NK-92 treated with Interleukin-12 subunit alpha and Interleukin-12 subunit beta, amount 100 ng/mL, for 24 hours (cell line): ENCODE measurements at regions not wholly inside any gene's neighbourhood (a gene's known extent, or its start where the extent isn't known, plus 50 kb on each side); places are given as distances from the start of the nearest gene placed in this dataset.

Experiments
- DNase-seq: peaks from one replicate; lab custom pipeline; 2025; lab: John Stamatoyannopoulos, UW

GRCh38 chr10:44301781-44302355 lies 83.0 kb downstream of the CXCL12 start:
- DNase-seq, result no peak

DNA sequence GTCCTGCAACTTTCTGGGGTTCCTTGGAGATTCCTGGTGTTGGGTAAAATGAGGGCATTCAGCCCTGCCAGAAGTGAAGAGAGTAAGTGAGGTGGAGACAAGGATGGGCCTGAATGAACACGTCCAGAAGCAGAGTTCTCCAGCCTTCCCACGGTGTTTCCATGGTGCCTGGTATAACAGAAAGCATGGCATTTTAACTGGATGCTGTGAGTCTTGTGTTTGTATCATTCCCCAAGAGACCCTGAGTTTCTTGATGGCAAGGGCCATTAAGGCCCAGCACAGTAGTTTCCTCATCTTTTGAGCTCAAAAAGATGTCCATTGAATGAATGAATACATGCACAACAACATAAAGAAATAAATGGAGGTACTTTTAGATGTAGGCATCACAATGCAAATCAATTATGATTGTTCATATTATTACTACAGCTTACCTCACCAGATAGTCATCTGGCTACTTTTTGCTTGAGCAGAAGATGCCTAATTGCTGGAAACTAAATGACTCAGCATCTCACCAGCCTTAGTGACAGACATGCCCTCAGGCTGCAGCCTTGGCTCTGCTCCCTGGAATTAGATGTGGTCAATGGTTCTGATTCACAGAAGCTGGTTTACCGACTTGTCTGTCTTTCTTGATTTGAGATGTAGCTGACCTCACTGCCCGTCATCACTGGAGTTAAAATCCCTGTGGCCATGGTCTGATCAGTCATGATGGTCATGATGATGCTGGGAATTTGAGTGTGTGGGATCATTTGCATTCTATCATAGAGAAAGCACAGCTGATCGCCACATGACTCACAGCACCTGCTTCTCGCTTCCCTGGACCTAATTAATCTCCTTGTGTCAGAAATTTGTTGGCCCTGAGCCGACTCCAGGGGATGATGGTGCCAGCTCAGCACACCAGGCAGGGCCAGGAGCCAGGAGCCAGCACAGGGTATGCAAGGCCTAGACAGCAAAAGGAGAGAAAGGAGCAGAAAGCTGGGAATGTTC lies 83.9 kb downstream of the CXCL12 start:
- DNase-seq, result no peak

DNA sequence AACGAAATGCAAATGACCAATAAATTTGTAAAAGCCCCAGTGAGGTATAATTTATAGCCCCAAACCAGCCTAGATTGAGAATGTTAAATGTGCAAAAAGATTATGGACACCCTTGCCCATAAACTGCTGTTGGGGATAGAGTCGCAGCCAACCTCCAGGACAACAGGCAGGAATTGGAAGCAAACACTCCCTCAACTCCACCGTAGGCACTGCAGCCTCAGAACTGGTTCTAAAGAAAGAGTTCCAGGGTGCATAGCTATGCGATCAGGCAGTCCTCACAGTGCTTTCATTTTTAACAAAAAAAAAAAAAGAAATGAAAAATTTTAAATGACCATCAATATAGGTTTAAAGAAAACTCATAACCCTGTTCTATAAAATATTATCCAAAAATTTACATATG lies 86.2 kb downstream of the CXCL12 start:
- no peak for DNase-seq

GRCh38 chr10:44297963-44298362 lies 86.9 kb downstream of the CXCL12 start:
- no peak for DNase-seq

- no peak for DNase-seq
These were observed 89.2 kb downstream of the CXCL12 start for GRCh38 chr10:44295644-44296241.

DNA sequence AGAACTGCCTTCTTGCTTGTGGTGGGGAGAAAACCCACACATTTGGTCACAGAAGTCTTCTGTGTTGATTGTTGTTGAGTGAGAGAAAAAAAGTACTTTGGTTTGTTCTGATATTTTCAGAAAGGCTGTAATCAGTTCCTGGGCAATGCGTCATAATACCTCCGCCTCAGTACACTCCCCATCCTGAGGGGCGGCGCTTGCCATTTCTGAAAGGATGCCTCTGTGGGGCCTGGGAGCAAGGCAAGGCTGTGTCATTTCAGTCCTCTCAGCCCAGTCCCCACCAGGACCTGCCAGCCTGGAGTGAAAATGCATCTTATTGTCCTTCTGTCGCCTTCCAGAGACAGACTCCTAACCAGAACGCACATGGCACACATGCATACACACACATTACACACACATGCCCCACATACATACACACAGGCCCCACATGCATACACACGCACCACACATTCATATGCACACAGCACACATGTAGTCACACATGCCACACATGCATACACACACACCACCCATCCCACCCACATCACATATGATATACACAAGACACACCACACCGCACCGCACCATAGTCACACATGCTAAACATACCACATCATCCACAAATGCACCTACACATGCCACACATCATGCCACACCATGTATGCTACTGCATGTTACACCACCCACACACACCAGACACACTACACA lies 90.0 kb downstream of the CXCL12 start:
- DNase-seq, result no peak

DNA sequence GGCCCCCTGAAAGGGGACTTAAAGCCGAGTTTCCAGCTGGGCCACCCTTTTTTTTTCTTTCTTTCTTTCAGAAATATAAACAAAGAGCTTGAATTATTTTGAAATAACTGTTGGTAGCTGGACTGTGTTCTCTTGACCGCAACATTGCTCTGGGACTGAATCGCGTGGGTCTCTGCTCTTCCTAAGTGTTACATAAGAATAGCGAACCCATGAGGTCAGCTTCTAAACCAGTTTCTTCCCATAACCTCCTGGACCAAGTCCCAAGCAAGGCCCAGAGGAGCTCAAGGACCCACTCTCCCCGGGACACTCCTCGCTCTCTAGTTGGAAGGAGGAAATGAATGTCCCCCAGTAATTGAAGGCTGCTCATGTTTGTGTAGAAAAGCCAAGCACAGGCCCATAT lies 91.1 kb downstream of the CXCL12 start:
- no peak for DNase-seq

- no peak for DNase-seq
These were observed 91.6 kb downstream of the CXCL12 start for GRCh38 chr10:44293306-44293778.

DNA sequence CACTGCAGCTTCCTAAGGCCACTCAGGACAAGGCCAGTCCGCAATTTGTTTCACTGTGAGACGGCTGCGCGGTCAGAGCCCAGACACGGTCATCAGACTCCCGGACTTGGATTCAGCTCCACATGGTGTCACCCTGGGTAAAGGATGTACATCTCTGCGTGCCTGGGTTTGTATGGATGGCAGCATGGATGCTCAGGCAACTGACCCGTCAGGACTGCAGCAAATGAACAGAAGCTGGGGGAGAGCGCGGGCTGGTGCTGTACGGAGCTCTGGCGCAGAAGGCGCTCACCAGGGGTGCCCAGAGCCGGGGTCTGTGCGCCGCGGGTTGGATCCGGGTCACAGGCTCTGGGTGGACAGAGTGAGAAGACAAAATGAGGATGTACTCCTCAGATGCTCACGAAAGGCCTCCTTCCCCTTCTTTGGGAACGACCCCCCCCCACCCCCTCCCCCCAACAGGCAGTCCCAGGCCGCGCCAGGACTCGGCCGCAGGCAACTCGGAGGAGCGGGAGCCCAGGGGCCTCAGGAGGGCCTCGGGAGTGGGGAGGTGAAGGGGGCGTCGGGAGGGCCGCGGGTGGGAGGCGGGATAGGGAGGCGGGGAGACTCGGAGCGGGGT lies 92.4 kb downstream of the CXCL12 start:
- DNase-seq, result no peak

- DNase-seq, result no peak
These were observed 93.8 kb downstream of the CXCL12 start for GRCh38 chr10:44291091-44291490.

DNA sequence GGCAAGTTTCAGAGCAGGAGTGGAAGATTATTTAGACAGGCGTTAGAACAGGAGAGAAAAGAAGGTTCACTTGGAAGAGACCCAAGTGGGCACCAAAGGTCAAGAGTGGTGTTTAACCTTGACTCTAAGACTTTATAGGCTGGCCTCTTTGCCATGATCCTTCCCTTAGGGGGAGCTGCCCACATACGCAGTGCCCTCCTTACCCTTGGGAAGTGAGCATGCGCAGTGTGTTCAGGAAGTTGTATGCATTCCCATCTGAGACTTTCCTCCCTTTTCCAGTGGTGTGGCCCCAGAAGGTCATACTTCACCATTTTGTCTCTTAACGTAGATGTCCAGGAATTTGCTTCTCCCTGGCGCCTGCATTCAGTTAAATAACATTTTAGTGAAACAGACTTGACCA lies 95.8 kb downstream of the CXCL12 start:
- no peak for DNase-seq

GRCh38 chr10:44287408-44287807 lies 97.5 kb downstream of the CXCL12 start:
- DNase-seq, result no peak

DNA sequence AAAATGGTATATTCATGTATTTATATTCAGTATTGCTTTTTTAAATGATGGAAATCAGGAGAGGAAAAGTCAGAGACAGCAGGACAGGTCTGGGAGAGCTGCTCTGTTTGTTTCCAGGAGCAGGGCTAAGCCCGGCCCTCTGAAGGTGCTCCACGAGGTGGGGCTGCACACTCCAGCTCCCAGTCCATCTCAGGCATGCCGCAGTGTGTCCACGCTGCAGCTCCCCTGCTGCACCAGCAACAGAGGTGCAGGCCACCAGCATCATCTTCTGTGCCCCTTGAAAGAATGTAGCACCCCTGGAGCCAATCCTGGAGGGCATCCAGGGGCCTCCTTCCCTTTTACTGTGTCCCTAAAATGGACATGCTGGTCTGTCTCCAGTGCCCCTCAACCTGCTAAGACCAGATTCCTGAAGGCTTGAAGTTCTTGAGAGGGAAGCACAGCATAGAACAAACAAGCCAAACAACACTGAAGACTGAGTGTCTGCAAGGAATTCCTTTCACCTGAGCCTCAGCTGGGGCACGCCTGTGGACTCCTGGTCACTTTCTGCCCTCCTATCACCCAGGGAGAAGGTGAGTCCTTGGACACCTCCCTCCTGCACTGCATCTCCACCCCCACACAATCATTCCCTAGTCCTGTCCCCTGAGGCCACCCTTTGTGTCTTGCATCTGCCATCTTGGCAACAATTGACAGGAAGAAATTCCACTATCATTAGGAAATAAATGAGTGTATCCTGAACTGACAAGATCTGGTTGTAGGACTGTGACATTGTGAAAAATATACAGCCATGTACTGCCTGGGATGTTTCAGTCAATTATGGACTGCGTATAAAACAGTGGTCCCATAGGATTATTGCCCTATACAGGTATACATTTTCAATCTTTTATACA lies 100.5 kb downstream of the CXCL12 start:
- no peak for DNase-seq

- no peak for DNase-seq
These were observed 102.1 kb downstream of the CXCL12 start for GRCh38 chr10:44282626-44283300.

GRCh38 chr10:44281662-44282061 lies 103.2 kb downstream of the CXCL12 start:
- no peak for DNase-seq

- DNase-seq, result no peak
These were observed 103.7 kb downstream of the CXCL12 start for GRCh38 chr10:44281089-44281613.

GRCh38 chr10:44280226-44281014 lies 104.5 kb downstream of the CXCL12 start:
- DNase-seq, result no peak

DNA sequence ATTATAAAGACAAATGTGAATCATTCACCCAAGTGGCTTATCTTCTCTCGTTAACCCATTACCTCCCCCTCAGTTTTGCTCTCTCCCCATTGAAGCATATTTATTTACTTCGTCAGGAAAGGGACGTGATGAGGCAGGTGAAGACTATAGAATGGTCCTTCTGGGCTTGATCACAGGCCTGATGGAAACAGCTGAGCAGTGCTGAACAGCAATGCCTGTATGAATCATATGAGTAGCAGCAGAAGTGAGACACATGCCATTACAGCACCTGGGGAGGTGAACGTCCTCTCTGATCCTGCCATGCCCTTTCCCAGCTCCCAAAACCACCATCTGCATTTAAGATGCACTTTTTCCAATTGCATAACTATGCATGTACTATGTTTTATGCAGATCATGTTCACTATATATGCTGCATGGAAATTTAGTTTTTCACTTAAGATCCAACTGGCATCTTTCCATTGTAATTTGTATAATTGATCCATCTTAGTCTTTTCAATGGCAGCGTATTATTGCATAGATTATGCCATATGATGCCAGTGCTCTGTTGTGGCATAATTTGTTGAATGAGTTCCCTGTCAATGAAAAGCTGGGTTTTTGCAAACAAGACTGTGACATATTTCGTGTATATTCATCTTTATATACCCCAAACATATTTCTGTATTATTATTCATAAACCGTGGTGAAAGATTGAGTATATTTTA lies 105.3 kb downstream of the CXCL12 start:
- DNase-seq, result no peak
